ENCODE measurements at regions not wholly inside any gene's neighbourhood (a gene's known extent, or its start where the extent isn't known, plus 50 kb on each side); places are given as distances from the start of the nearest gene placed in this dataset.

DNA sequence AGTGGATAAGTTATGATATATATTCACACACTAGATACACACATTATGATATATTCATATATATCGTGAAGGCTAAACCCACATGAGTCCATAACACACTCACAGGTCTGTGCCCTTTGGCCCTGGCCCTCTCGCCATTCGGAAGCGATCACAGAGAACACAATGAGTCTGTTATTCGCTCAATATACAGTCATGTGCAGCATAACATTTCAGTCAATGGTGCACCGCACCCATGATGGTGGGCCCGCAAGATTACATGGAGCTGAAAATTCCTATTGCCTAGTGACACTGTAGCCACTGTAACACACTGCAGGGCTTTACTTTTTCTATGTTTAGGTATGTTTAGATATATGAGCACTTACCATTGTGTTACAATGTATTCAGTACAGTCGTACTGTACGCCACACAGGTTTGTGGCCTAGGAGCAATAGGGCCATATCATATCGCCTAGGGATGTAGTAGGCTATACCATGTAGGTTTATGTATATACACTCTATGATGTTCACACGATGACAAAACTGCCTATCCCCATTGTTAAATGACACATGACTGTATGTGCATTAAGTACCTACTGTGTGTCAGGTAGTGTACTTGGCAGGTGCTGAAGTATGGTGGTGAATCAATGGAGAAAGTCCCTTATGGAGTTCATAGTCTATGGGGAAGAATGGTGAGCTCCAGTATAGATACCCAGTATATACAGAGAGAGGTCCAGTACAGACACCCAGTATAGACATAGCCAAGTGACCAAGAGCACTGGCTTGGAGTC is 198.8 kb upstream of the KLF14 start:
- RAD21 ChIA-PET (ENCODE audit: low non-redundant PET in 1 of 2, low total read pairs in 2 of 2, uncharacterized antibody in 2 of 2, unreplicated experiment in 2 of 2): no interaction called here
- no peaks in the 10 kb centered on the region for H3K9me2 ChIP-seq (ENCODE audit: insufficient read depth)
- H3K27ac ChIP-seq (ENCODE audit: low read depth, low read length): peak overlapping the region; percentile 85
- CTCF ChIA-PET: no interaction called here
- H3K4me3 ChIP-seq (replicated peaks in 1 of 2; ENCODE audit: low read depth in 1 of 2, low read length in 2 of 2): no peak overlapping the region
- peaks cover 78 to 98% of the 10 kb centered on the region in 2 experiments for H3K4me1 ChIP-seq (ENCODE audit: control insufficient read depth in 1 of 2, insufficient read depth in 2 of 2, low read length in 2 of 2)
- intact Hi-C loops (cut with micrococcal nuclease): no loop called here
- no peaks in the 10 kb centered on the region for H3K27me3 ChIP-seq (ENCODE audit: insufficient read depth, low read length)
- no peaks in the 10 kb centered on the region for H3K9me3 ChIP-seq (ENCODE audit: control insufficient read depth in 1 of 2, insufficient read depth in 1 of 2, low read depth in 1 of 2, low read length in 2 of 2)
- no peak overlapping the region for H3K9ac ChIP-seq (ENCODE audit: low read length)
- no peak overlapping the region for H2AFZ ChIP-seq (ENCODE audit: low read depth, low read length, poor library complexity, severe bottlenecking)
- no TSS peak for BruUV-seq (replicated peaks)
- peaks cover 100% of the 10 kb centered on the region for H3K79me2 ChIP-seq (ENCODE audit: insufficient read depth, low read length)
- H3K36me3 ChIP-seq (ENCODE audit: control insufficient read depth in 1 of 2, insufficient read depth in 2 of 2, low read length in 2 of 2): peaks cover 0 to 57% of the 10 kb centered on the region in 2 experiments; a peak in 3 of 4 replicates
- peak; percentile 21; the same call in 1 of the 2 replicates for ATAC-seq
- 0 out of 2 replicates have a peak overlapping the region, but pooled peaks have one; percentile 0 for H3K4me2 ChIP-seq (ENCODE audit: low read length)
- no peak for DNase-seq (ENCODE audit: low read depth, low spot score)
- no peaks in the 10 kb centered on the region for H4K20me1 ChIP-seq (ENCODE audit: insufficient read depth)
- POLR2A ChIA-PET: interaction anchor here (1.0 to 1.7 kb wide), 2 partner anchors 8 to 26 kb away, joined by 3 read pairs; no protein-coding TSS in a partner anchor
- TF ChIP-seq, protein P1, sequence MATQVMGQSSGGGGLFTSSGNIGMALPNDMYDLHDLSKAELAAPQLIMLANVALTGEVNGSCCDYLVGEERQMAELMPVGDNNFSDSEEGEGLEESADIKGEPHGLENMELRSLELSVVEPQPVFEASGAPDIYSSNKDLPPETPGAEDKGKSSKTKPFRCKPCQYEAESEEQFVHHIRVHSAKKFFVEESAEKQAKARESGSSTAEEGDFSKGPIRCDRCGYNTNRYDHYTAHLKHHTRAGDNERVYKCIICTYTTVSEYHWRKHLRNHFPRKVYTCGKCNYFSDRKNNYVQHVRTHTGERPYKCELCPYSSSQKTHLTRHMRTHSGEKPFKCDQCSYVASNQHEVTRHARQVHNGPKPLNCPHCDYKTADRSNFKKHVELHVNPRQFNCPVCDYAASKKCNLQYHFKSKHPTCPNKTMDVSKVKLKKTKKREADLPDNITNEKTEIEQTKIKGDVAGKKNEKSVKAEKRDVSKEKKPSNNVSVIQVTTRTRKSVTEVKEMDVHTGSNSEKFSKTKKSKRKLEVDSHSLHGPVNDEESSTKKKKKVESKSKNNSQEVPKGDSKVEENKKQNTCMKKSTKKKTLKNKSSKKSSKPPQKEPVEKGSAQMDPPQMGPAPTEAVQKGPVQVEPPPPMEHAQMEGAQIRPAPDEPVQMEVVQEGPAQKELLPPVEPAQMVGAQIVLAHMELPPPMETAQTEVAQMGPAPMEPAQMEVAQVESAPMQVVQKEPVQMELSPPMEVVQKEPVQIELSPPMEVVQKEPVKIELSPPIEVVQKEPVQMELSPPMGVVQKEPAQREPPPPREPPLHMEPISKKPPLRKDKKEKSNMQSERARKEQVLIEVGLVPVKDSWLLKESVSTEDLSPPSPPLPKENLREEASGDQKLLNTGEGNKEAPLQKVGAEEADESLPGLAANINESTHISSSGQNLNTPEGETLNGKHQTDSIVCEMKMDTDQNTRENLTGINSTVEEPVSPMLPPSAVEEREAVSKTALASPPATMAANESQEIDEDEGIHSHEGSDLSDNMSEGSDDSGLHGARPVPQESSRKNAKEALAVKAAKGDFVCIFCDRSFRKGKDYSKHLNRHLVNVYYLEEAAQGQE (IDR thresholded peaks at IDR 0.05; ENCODE audit: low read depth): no peak
- TF ChIP-seq RAD21 (IDR thresholded peaks at IDR 0.05; ENCODE audit: low read depth) (no peak), YY1 (IDR thresholded peaks at IDR 0.05; ENCODE audit: extremely low read depth, insufficient replicate concordance, low read depth, low read length) (no peak), POLR2AphosphoS5 (IDR thresholded peaks at IDR 0.05; ENCODE audit: low read depth, low read length) (no peak), EZH2phosphoT487 (IDR thresholded peaks at IDR 0.05; ENCODE audit: borderline replicate concordance) (no peak), EZH2 (IDR thresholded peaks at IDR 0.05) (no peak), TCF7L2 (IDR thresholded peaks at IDR 0.05; ENCODE audit: borderline replicate concordance, extremely low read depth, insufficient read depth, insufficient read length) (no peak), SP1 (IDR thresholded peaks at IDR 0.05; ENCODE audit: low read depth) (no peak), ZFX (IDR thresholded peaks at IDR 0.05) (no peak), CEBPB (IDR thresholded peaks at IDR 0.05; ENCODE audit: low read depth) (no peak), JUND (IDR thresholded peaks at IDR 0.05) (no peak; the same call in 1 of the 2 replicates), SIN3A (IDR thresholded peaks at IDR 0.05; ENCODE audit: low read depth) (no peak), SRF (IDR thresholded peaks at IDR 0.05; ENCODE audit: low read depth) (no peak), CBX3 (IDR thresholded peaks at IDR 0.05; ENCODE audit: low read depth) (no peak), ZNF274 (IDR thresholded peaks at IDR 0.05; ENCODE audit: low read depth, low read length) (no peak)
- TF ChIP-seq, protein P2, sequence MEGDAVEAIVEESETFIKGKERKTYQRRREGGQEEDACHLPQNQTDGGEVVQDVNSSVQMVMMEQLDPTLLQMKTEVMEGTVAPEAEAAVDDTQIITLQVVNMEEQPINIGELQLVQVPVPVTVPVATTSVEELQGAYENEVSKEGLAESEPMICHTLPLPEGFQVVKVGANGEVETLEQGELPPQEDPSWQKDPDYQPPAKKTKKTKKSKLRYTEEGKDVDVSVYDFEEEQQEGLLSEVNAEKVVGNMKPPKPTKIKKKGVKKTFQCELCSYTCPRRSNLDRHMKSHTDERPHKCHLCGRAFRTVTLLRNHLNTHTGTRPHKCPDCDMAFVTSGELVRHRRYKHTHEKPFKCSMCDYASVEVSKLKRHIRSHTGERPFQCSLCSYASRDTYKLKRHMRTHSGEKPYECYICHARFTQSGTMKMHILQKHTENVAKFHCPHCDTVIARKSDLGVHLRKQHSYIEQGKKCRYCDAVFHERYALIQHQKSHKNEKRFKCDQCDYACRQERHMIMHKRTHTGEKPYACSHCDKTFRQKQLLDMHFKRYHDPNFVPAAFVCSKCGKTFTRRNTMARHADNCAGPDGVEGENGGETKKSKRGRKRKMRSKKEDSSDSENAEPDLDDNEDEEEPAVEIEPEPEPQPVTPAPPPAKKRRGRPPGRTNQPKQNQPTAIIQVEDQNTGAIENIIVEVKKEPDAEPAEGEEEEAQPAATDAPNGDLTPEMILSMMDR (IDR thresholded peaks at IDR 0.05 in 2 of 3, conservative IDR thresholded peaks at IDR 0.05 in 1 of 3; ENCODE audit: borderline replicate concordance in 1 of 3, insufficient read depth in 1 of 3, low read depth in 2 of 3, low read length in 2 of 3): no peak
- TF ChIP-seq, protein P3, sequence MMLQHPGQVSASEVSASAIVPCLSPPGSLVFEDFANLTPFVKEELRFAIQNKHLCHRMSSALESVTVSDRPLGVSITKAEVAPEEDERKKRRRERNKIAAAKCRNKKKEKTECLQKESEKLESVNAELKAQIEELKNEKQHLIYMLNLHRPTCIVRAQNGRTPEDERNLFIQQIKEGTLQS (IDR thresholded peaks at IDR 0.05): no peak
- TF ChIP-seq, protein P4, sequence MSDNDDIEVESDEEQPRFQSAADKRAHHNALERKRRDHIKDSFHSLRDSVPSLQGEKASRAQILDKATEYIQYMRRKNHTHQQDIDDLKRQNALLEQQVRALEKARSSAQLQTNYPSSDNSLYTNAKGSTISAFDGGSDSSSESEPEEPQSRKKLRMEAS (IDR thresholded peaks at IDR 0.05): no peak
- TF ChIP-seq, protein P5, sequence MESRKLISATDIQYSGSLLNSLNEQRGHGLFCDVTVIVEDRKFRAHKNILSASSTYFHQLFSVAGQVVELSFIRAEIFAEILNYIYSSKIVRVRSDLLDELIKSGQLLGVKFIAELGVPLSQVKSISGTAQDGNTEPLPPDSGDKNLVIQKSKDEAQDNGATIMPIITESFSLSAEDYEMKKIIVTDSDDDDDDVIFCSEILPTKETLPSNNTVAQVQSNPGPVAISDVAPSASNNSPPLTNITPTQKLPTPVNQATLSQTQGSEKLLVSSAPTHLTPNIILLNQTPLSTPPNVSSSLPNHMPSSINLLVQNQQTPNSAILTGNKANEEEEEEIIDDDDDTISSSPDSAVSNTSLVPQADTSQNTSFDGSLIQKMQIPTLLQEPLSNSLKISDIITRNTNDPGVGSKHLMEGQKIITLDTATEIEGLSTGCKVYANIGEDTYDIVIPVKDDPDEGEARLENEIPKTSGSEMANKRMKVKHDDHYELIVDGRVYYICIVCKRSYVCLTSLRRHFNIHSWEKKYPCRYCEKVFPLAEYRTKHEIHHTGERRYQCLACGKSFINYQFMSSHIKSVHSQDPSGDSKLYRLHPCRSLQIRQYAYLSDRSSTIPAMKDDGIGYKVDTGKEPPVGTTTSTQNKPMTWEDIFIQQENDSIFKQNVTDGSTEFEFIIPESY (IDR thresholded peaks at IDR 0.05; ENCODE audit: extremely low read depth, insufficient replicate concordance, low read length): no peak
